H1 (cell line): ENCODE measurements at regions not wholly inside any gene's neighbourhood (a gene's known extent, or its start where the extent isn't known, plus 50 kb on each side); places are given as distances from the start of the nearest gene placed in this dataset.

Source experiments
- CTCF ChIA-PET: fragments of 300-600 bp; sonication (Branson Sonifier 250); formaldehyde crosslinking; loops from one replicate; lab custom pipeline; 2021; ENCODE audit not compliant: partially characterized antibody; lab: Charles Lee
- POLR2A ChIA-PET: fragments of 300-600 bp; sonication (Branson Sonifier 250); formaldehyde crosslinking; loops from one replicate; lab custom pipeline; 2021; ENCODE audit warnings: inconsistent platforms; ENCODE audit not compliant: partially characterized antibody; lab: Charles Lee
- DNase-seq, 2 experiments: peaks; one replicate each; pipeline versions ENCODE4 v3.0.0 to v3.0.0-alpha.2; 2010 to 2022; ENCODE audit warnings: low spot score in 2 of 2, low read depth in 1 of 2, mixed read lengths in 1 of 2
- FAIRE-seq: peaks from 2 replicates; lab custom pipeline; 2011; peaks lifted over from hg19 to GRCh38; lab: Jason Lieb, UNC
- H2AFZ ChIP-seq: 2 replicates; pipeline ENCODE4 v1.8.1; 2012; ENCODE audit warnings: low read length, inconsistent platforms
- H2AK5ac ChIP-seq: 2 replicates; pipeline ENCODE4 v1.6.1; 2013; ENCODE audit warnings: low read depth, low read length
- H2BK120ac ChIP-seq: replicated peaks from 2 replicates; pipeline ENCODE3; 2013; ENCODE audit warnings: low read depth, low read length, inconsistent platforms
- H2BK12ac ChIP-seq: 2 replicates; pipeline ENCODE4 v1.6.1; 2013; ENCODE audit warnings: low read depth, low read length
- H2BK15ac ChIP-seq: 2 replicates; pipeline ENCODE4 v1.6.1; 2013; ENCODE audit warnings: low read length
- H2BK20ac ChIP-seq: 2 replicates; pipeline ENCODE4 v1.6.1; 2013; ENCODE audit warnings: low read length
- H2BK5ac ChIP-seq: 2 replicates; pipeline ENCODE4 v1.6.1; 2013; ENCODE audit warnings: low read depth, low read length
- H3K14ac ChIP-seq: 2 replicates; pipeline ENCODE4 v1.6.1; 2013; ENCODE audit warnings: inconsistent platforms; ENCODE audit not compliant: insufficient read length
- H3K18ac ChIP-seq: 2 replicates; pipeline ENCODE4 v1.6.1; 2013; ENCODE audit warnings: low read length; ENCODE audit errors: extremely low read depth
- H3K23ac ChIP-seq: 2 replicates; pipeline ENCODE4 v1.6.1; 2013; ENCODE audit warnings: inconsistent platforms; ENCODE audit not compliant: insufficient read length
- H3K23me2 ChIP-seq: 2 replicates; pipeline ENCODE4 v1.6.1; 2013; ENCODE audit warnings: low read depth, low read length
- H3K27ac ChIP-seq: 2 replicates; pipeline ENCODE4 v1.6.1; 2011; ENCODE audit warnings: low read depth, low read length, inconsistent platforms
- H3K27me3 ChIP-seq, 4 experiments: replicated peaks in 1 of 4; 1 replicate in 1 of 4; 2 replicates in 3 of 4; pipeline versions ENCODE4 v1.6.1 to v1.8.1; 2011 to 2013; ENCODE audit warnings: low read length in 3 of 4, mild to moderate bottlenecking in 3 of 4, inconsistent platforms in 2 of 4, mixed read lengths in 2 of 4, moderate library complexity in 1 of 4; ENCODE audit not compliant: control insufficient read depth in 3 of 4, insufficient read depth in 3 of 4; ENCODE audit errors: extremely low read depth in 1 of 4
- H3K36me3 ChIP-seq, 4 experiments: 2 replicates each; pipeline versions ENCODE4 v1.6.1 to v1.8.1; 2011 to 2013; ENCODE audit warnings: mild to moderate bottlenecking in 4 of 4, low read length in 3 of 4, moderate library complexity in 2 of 4, control low read depth in 1 of 4, inconsistent platforms in 1 of 4; ENCODE audit not compliant: insufficient read depth in 4 of 4, control insufficient read depth in 2 of 4
- H3K4ac ChIP-seq: replicated peaks from 2 replicates; pipeline ENCODE3; 2013; ENCODE audit warnings: low read length, low read depth, mixed read lengths, inconsistent platforms; ENCODE audit not compliant: insufficient read length
- H3K4me1 ChIP-seq, 4 experiments: replicated peaks in 1 of 4; 1 replicate in 1 of 4; 2 replicates in 3 of 4; pipeline versions ENCODE4 v1.6.1 to v1.8.1; 2011 to 2013; ENCODE audit warnings: low read length in 3 of 4, inconsistent platforms in 2 of 4, mixed read lengths in 1 of 4; ENCODE audit not compliant: insufficient read depth in 4 of 4, control insufficient read depth in 3 of 4
- H3K4me2 ChIP-seq, 2 experiments: 2 replicates each; pipeline versions ENCODE4 v1.6.1 to v1.8.1; 2011 to 2013; ENCODE audit warnings: low read depth in 2 of 2, low read length in 2 of 2, control low read depth in 1 of 2, inconsistent platforms in 1 of 2, mild to moderate bottlenecking in 1 of 2; ENCODE audit not compliant: insufficient read depth in 1 of 2
- H3K4me3 ChIP-seq, 4 experiments: fragments of 200-600, 300-600 bp in 1 of 4; sonication (generic), shearing (Covaris generic), sonication (Bioruptor Twin) in 1 of 4; 2 replicates each; pipeline versions ENCODE4 v1.5.1 to v1.8.1; 2011 to 2016; ENCODE audit warnings: low read length in 4 of 4, low read depth in 3 of 4, control low read depth in 2 of 4, inconsistent platforms in 2 of 4, mild to moderate bottlenecking in 2 of 4, mixed read lengths in 1 of 4, moderate library complexity in 1 of 4; ENCODE audit not compliant: insufficient read depth in 2 of 4; ENCODE audit errors: extremely low read depth in 1 of 4
- H3K56ac ChIP-seq: replicated peaks from 2 replicates; pipeline ENCODE3; 2013; ENCODE audit warnings: low read depth, mild to moderate bottlenecking, mixed read lengths, low read length, inconsistent platforms; ENCODE audit not compliant: insufficient read length
- H3K79me1 ChIP-seq: 2 replicates; pipeline ENCODE4 v1.6.1; 2013; ENCODE audit warnings: low read depth, low read length, control low read depth
- H3K79me2 ChIP-seq, 2 experiments: 2 replicates each; pipeline versions ENCODE4 v1.6.1 to v1.8.1; 2012 to 2013; ENCODE audit warnings: low read length in 2 of 2, mild to moderate bottlenecking in 2 of 2, inconsistent platforms in 1 of 2; ENCODE audit not compliant: insufficient read depth in 2 of 2, control insufficient read depth in 1 of 2
- H3K9ac ChIP-seq, 4 experiments: replicated peaks in 1 of 4; 1 replicate in 1 of 4; 2 replicates in 3 of 4; pipeline versions ENCODE4 v1.6.1 to v1.8.1; 2011 to 2013; ENCODE audit warnings: low read depth in 3 of 4, low read length in 3 of 4, control low read depth in 2 of 4, mild to moderate bottlenecking in 2 of 4, moderate library complexity in 2 of 4, inconsistent platforms in 1 of 4; ENCODE audit errors: extremely low read depth in 1 of 4
- H3K9me3 ChIP-seq, 2 experiments: 2 replicates each; pipeline versions ENCODE4 v1.6.1 to v1.8.1; 2012 to 2013; ENCODE audit warnings: mild to moderate bottlenecking in 2 of 2, moderate library complexity in 2 of 2, control low read depth in 1 of 2, inconsistent platforms in 1 of 2, low read depth in 1 of 2, low read length in 1 of 2, mixed read lengths in 1 of 2; ENCODE audit not compliant: insufficient read depth in 2 of 2
- H4K20me1 ChIP-seq, 2 experiments: replicated peaks in 1 of 2; 2 replicates each; pipeline versions ENCODE3 to v1.8.1; 2011 to 2013; ENCODE audit warnings: inconsistent platforms in 2 of 2, low read length in 2 of 2, mild to moderate bottlenecking in 1 of 2; ENCODE audit not compliant: insufficient read depth in 2 of 2, control insufficient read depth in 1 of 2
- H4K5ac ChIP-seq: 2 replicates; pipeline ENCODE4 v1.6.1; 2013; ENCODE audit warnings: low read length, low read depth, mixed read lengths, inconsistent platforms; ENCODE audit not compliant: insufficient read length
- H4K8ac ChIP-seq: 2 replicates; pipeline ENCODE4 v1.8.0; 2013; ENCODE audit warnings: mild to moderate bottlenecking, moderate library complexity, low read length, inconsistent platforms; ENCODE audit not compliant: insufficient read depth; ENCODE audit errors: extremely low read depth
- H4K91ac ChIP-seq: replicated peaks from 2 replicates; pipeline ENCODE3; 2013; ENCODE audit warnings: low read length, mixed read lengths, inconsistent platforms; ENCODE audit not compliant: insufficient read length
- CBX8 ChIP-seq: fragments of 300-800, 300-1000 bp; sonication (generic); IDR thresholded peaks from 2 replicates; pipeline ENCODE4 v1.7.1; 2016; ENCODE audit warnings: low read depth, low read length, borderline replicate concordance
- HDAC2 ChIP-seq, 2 experiments: fragments of 300-600 bp in 1 of 2; sonication (generic) in 1 of 2; IDR thresholded peaks; 2 replicates each; pipeline ENCODE4 v1.6.1; 2011 to 2012; ENCODE audit warnings: low read depth in 2 of 2, low read length in 2 of 2, mild to moderate bottlenecking in 2 of 2, moderate library complexity in 2 of 2, borderline replicate concordance in 1 of 2, inconsistent platforms in 1 of 2
- JUND ChIP-seq: IDR thresholded peaks from 2 replicates; pipeline ENCODE4 v1.6.1; 2011; ENCODE audit warnings: mild to moderate bottlenecking, improper control_type of control experiment, low read length
- NANOG ChIP-seq: IDR thresholded peaks from 2 replicates; pipeline ENCODE4 v1.6.1; 2011; ENCODE audit warnings: low read length, low read depth, mild to moderate bottlenecking, inconsistent platforms; ENCODE audit not compliant: insufficient read depth, poor library complexity, severe bottlenecking
- RBBP5 ChIP-seq: IDR thresholded peaks from 2 replicates; pipeline ENCODE4 v1.7.1; 2012; ENCODE audit warnings: low read depth, mild to moderate bottlenecking, inconsistent platforms, low read length, moderate library complexity, borderline replicate concordance
- RNF2 ChIP-seq: fragments of 200-900, 300-1000 bp; sonication (generic); IDR thresholded peaks from 2 replicates; pipeline ENCODE4 v1.7.1; 2016; ENCODE audit warnings: borderline replicate concordance, low read depth, mild to moderate bottlenecking, antibody characterized with exemption, low read length; ENCODE audit not compliant: poor library complexity, severe bottlenecking; ENCODE audit errors: missing control alignments
- SP1 ChIP-seq: IDR thresholded peaks from 2 replicates; pipeline ENCODE4 v1.6.1; 2011; ENCODE audit warnings: low read depth, low read length
- SP4 ChIP-seq: IDR thresholded peaks from 2 replicates; pipeline ENCODE4 v1.6.1; 2012; ENCODE audit warnings: low read length, inconsistent platforms
- TAF7 ChIP-seq: optimal IDR thresholded peaks from 2 replicates; pipeline ENCODE3; 2011; ENCODE audit warnings: low read depth, mild to moderate bottlenecking, inconsistent platforms, low read length, moderate library complexity, borderline replicate concordance
- ZNF274 ChIP-seq: IDR thresholded peaks from 2 replicates; pipeline ENCODE4 v1.7.0; 2012; ENCODE audit warnings: low read length, borderline replicate concordance; ENCODE audit errors: extremely low read depth
- TF ChIP-seq, protein P1 (sequence below): IDR thresholded peaks from 2 replicates; pipeline ENCODE4 v1.6.1; 2012; ENCODE audit warnings: low read length, inconsistent platforms
- TF ChIP-seq, protein P2 (sequence below): IDR thresholded peaks from 2 replicates; pipeline ENCODE4 v1.6.1; 2012; ENCODE audit warnings: inconsistent platforms

DNA sequence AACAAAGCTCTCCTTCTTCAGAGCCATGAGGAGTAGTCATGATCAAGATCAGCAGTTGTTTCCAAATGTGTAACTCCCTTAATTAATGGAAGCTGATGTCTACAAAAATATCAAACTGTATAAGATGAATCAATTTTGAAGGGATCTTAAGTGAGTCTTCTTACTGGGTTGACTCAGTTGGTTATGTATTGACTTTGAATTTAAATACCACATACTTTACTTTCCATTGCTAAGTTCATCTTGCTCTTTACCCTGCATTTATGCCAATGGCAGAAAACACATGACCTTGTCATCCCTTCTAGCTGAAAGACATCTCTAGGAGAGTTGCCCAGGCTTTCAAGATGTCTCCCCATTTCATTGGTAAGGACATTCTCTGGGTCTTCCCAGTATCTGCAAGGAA, 123.2 kb upstream of the STMND1 start:
- no peaks in the 10 kb centered on the region for H3K36me3 ChIP-seq
- POLR2A ChIA-PET = interaction anchor here (0.6 kb wide), 1 partner anchor 129 kb away, joined by 3 read pairs; no protein-coding TSS in a partner anchor
- no peak overlapping the region for H2BK120ac ChIP-seq
- H4K5ac ChIP-seq = no peak overlapping the region
- CTCF ChIA-PET = interaction anchor here (0.8 to 1.2 kb wide), 3 partner anchors 14 to 463 kb away, joined by 3 to 6 read pairs (median 3); no protein-coding TSS in a partner anchor
- H2AFZ ChIP-seq = no peak overlapping the region
- no peak overlapping the region for H3K9ac ChIP-seq
- no peak overlapping the region for H3K18ac ChIP-seq
- H3K4ac ChIP-seq = no peak overlapping the region
- no peak overlapping the region for H3K4me2 ChIP-seq
- no peak overlapping the region for H2BK12ac ChIP-seq
- no peak overlapping the region for H2AK5ac ChIP-seq
- no peak overlapping the region for H3K4me3 ChIP-seq
- no peak overlapping the region for H4K8ac ChIP-seq
- no peak overlapping the region for H2BK5ac ChIP-seq
- H3K14ac ChIP-seq = no peak overlapping the region
- no peaks in the 10 kb centered on the region for H3K27me3 ChIP-seq
- no peaks in the 10 kb centered on the region for H3K4me1 ChIP-seq
- no peaks in the 10 kb centered on the region; the same call in 1 of the 2 replicates for H3K23me2 ChIP-seq
- no peak overlapping the region for H3K27ac ChIP-seq
- H2BK15ac ChIP-seq = no peak overlapping the region
- H3K79me1 ChIP-seq = no peaks in the 10 kb centered on the region
- DNase-seq (no peak), FAIRE-seq (no peak)
- H4K91ac ChIP-seq = no peak overlapping the region
- H3K79me2 ChIP-seq = no peaks in the 10 kb centered on the region
- H3K56ac ChIP-seq = no peak overlapping the region
- H3K23ac ChIP-seq = no peak overlapping the region
- H4K20me1 ChIP-seq = no peaks in the 10 kb centered on the region
- H3K9me3 ChIP-seq = no peaks in the 10 kb centered on the region
- H2BK20ac ChIP-seq = no peak overlapping the region
- TF ChIP-seq, protein P1, sequence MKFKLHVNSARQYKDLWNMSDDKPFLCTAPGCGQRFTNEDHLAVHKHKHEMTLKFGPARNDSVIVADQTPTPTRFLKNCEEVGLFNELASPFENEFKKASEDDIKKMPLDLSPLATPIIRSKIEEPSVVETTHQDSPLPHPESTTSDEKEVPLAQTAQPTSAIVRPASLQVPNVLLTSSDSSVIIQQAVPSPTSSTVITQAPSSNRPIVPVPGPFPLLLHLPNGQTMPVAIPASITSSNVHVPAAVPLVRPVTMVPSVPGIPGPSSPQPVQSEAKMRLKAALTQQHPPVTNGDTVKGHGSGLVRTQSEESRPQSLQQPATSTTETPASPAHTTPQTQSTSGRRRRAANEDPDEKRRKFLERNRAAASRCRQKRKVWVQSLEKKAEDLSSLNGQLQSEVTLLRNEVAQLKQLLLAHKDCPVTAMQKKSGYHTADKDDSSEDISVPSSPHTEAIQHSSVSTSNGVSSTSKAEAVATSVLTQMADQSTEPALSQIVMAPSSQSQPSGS = no peak
- no peak for TF ChIP-seq RNF2
- no peak for TF ChIP-seq JUND
- TF ChIP-seq NANOG = no peak
- TF ChIP-seq, protein P2, sequence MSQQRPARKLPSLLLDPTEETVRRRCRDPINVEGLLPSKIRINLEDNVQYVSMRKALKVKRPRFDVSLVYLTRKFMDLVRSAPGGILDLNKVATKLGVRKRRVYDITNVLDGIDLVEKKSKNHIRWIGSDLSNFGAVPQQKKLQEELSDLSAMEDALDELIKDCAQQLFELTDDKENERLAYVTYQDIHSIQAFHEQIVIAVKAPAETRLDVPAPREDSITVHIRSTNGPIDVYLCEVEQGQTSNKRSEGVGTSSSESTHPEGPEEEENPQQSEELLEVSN = no peak
- no peak for TF ChIP-seq TAF7
- no peak for TF ChIP-seq SP4
- no peak for TF ChIP-seq HDAC2 (IDR thresholded peaks at IDR 0.05; ENCODE audit: borderline replicate concordance in 1 of 2, low read depth in 2 of 2, low read length in 2 of 2)
- no peak for TF ChIP-seq CBX8
- TF ChIP-seq SP1 = no peak
- no peak for TF ChIP-seq ZNF274
- TF ChIP-seq RBBP5 = no peak
